G401.6 (cell line): ENCODE measurements at regions not wholly inside any gene's neighbourhood (a gene's known extent, or its start where the extent isn't known, plus 50 kb on each side); places are given as distances from the start of the nearest gene placed in this dataset.
"Not testable (repeated sequence)": the region's sequence is repeated elsewhere in the genome, so short reads cannot be mapped to it uniquely, and the experiment has no call there.

Source experiments
- FAIRE-seq: peaks from 2 replicates; lab custom pipeline; 2012; peaks lifted over from hg19 to GRCh38; lab: Jason Lieb, UNC

GRCh38 chr14:83713732-83714131, 1816.2 kb upstream of the FLRT2 start:
- FAIRE-seq: no peak

- no peak for FAIRE-seq
Measured at GRCh38 chr14:83714151-83714550, 1815.8 kb upstream of the FLRT2 start.

GRCh38 chr14:83719435-83719834, 1810.5 kb upstream of the FLRT2 start:
- FAIRE-seq: not testable (repeated sequence)

GRCh38 chr14:83733670-83734069, 1796.3 kb upstream of the FLRT2 start:
- no peak for FAIRE-seq

GRCh38 chr14:83734431-83734830, 1795.5 kb upstream of the FLRT2 start:
- FAIRE-seq: no peak

GRCh38 chr14:83741269-83741668, 1788.7 kb upstream of the FLRT2 start:
- FAIRE-seq: no peak

GRCh38 chr14:83744224-83744623, 1785.7 kb upstream of the FLRT2 start:
- FAIRE-seq: no peak

- FAIRE-seq: no peak
Measured at GRCh38 chr14:83744891-83745290, 1785.1 kb upstream of the FLRT2 start.

GRCh38 chr14:83746336-83746735, 1783.6 kb upstream of the FLRT2 start:
- no peak for FAIRE-seq

- FAIRE-seq: no peak
Measured at GRCh38 chr14:83757916-83758315, 1772.0 kb upstream of the FLRT2 start.

GRCh38 chr14:83764656-83765599, 1765.0 kb upstream of the FLRT2 start:
- no peak for FAIRE-seq

- FAIRE-seq: no peak
Measured at GRCh38 chr14:83777516-83777915, 1752.4 kb upstream of the FLRT2 start.

- FAIRE-seq: no peak
Measured at GRCh38 chr14:83779266-83779665, 1750.7 kb upstream of the FLRT2 start.

GRCh38 chr14:83780321-83780720, 1749.6 kb upstream of the FLRT2 start:
- no peak for FAIRE-seq

GRCh38 chr14:83798421-83798820, 1731.5 kb upstream of the FLRT2 start:
- FAIRE-seq: no peak

GRCh38 chr14:83799233-83799632, 1730.7 kb upstream of the FLRT2 start:
- FAIRE-seq: no peak

GRCh38 chr14:83814896-83815295, 1715.0 kb upstream of the FLRT2 start:
- no peak for FAIRE-seq

GRCh38 chr14:83816761-83817160, 1713.2 kb upstream of the FLRT2 start:
- FAIRE-seq: no peak

- FAIRE-seq: no peak
Measured at GRCh38 chr14:83825843-83826242, 1704.1 kb upstream of the FLRT2 start.

GRCh38 chr14:83826838-83827237, 1703.1 kb upstream of the FLRT2 start:
- no peak for FAIRE-seq

GRCh38 chr14:83827383-83827782, 1702.6 kb upstream of the FLRT2 start:
- no peak for FAIRE-seq

- no peak for FAIRE-seq
Measured at GRCh38 chr14:83828406-83828805, 1701.5 kb upstream of the FLRT2 start.

GRCh38 chr14:83830316-83830715, 1699.6 kb upstream of the FLRT2 start:
- FAIRE-seq: no peak

- FAIRE-seq: no peak
Measured at GRCh38 chr14:83838226-83838625, 1691.7 kb upstream of the FLRT2 start.
